ENCODE measurements at regions not wholly inside any gene's neighbourhood (a gene's known extent, or its start where the extent isn't known, plus 50 kb on each side); places are given as distances from the start of the nearest gene placed in this dataset.
A peak's percentile ranks its signal among the peaks of the same experiment; 100 is the strongest.

- DNase-seq (ENCODE audit: low read depth, low spot score) = no peak
These were observed 109.7 kb downstream of the MSX2 start for GRCh38 chr5:174834081-174834480.

GRCh38 chr5:174832811-174833210 lies 108.4 kb downstream of the MSX2 start:
- no peak for DNase-seq (ENCODE audit: low read depth, low spot score)
- in situ Hi-C loops (cut with HindIII; ENCODE audit: low pct_unique_long_range_greater_than_20kb, low sequenced_read_pairs) = no loop called here

More at GRCh38 chr5:174834081-174834480, 109.7 kb downstream of the MSX2 start:
- in situ Hi-C loops (cut with HindIII; ENCODE audit: low pct_unique_long_range_greater_than_20kb, low sequenced_read_pairs) = no loop called here

GRCh38 chr5:174832025-174832424 lies 107.6 kb downstream of the MSX2 start:
- no peak for DNase-seq (ENCODE audit: low read depth, low spot score)
- in situ Hi-C loops (cut with HindIII; ENCODE audit: low pct_unique_long_range_greater_than_20kb, low sequenced_read_pairs) = no loop called here

- in situ Hi-C loops (cut with HindIII; ENCODE audit: low pct_unique_long_range_greater_than_20kb, low sequenced_read_pairs) = no loop called here
- DNase-seq (ENCODE audit: low read depth, low spot score) = no peak
These were observed 106.8 kb downstream of the MSX2 start for GRCh38 chr5:174831031-174831660.

GRCh38 chr5:174829511-174829864 lies 105.1 kb downstream of the MSX2 start:
- in situ Hi-C loops (cut with HindIII; ENCODE audit: low pct_unique_long_range_greater_than_20kb, low sequenced_read_pairs) = no loop called here
- no peak for DNase-seq (ENCODE audit: low read depth, low spot score)

GRCh38 chr5:174828804-174829510 lies 104.6 kb downstream of the MSX2 start:
- no peak for DNase-seq (ENCODE audit: low read depth, low spot score)
- in situ Hi-C loops (cut with HindIII; ENCODE audit: low pct_unique_long_range_greater_than_20kb, low sequenced_read_pairs) = no loop called here

- no peak for DNase-seq (ENCODE audit: low read depth, low spot score)
- in situ Hi-C loops (cut with HindIII; ENCODE audit: low pct_unique_long_range_greater_than_20kb, low sequenced_read_pairs) = no loop called here
These were observed 103.2 kb downstream of the MSX2 start for GRCh38 chr5:174827558-174827957.

- DNase-seq (ENCODE audit: low read depth, low spot score) = no peak
- in situ Hi-C loops (cut with HindIII; ENCODE audit: low pct_unique_long_range_greater_than_20kb, low sequenced_read_pairs) = no loop called here
These were observed 101.2 kb downstream of the MSX2 start for GRCh38 chr5:174825587-174825986.

GRCh38 chr5:174818430-174818829 lies 94.0 kb downstream of the MSX2 start:
- in situ Hi-C loops (cut with HindIII; ENCODE audit: low pct_unique_long_range_greater_than_20kb, low sequenced_read_pairs) = no loop called here
- no peak for DNase-seq (ENCODE audit: low read depth, low spot score)

GRCh38 chr5:174817610-174818009 lies 93.2 kb downstream of the MSX2 start:
- in situ Hi-C loops (cut with HindIII; ENCODE audit: low pct_unique_long_range_greater_than_20kb, low sequenced_read_pairs) = no loop called here
- DNase-seq (ENCODE audit: low read depth, low spot score) = no peak

- peak; percentile 28 for DNase-seq (ENCODE audit: low read depth, low spot score)
- in situ Hi-C loops (cut with HindIII; ENCODE audit: low pct_unique_long_range_greater_than_20kb, low sequenced_read_pairs) = no loop called here
These were observed 92.5 kb downstream of the MSX2 start for GRCh38 chr5:174816858-174817257.

GRCh38 chr5:174811438-174811837 lies 87.1 kb downstream of the MSX2 start:
- no peak for DNase-seq (ENCODE audit: low read depth, low spot score)

GRCh38 chr5:174810796-174811195 lies 86.4 kb downstream of the MSX2 start:
- in situ Hi-C loops (cut with HindIII; ENCODE audit: low pct_unique_long_range_greater_than_20kb, low sequenced_read_pairs) = no loop called here

More at GRCh38 chr5:174811438-174811837, 87.1 kb downstream of the MSX2 start:
- in situ Hi-C loops (cut with HindIII; ENCODE audit: low pct_unique_long_range_greater_than_20kb, low sequenced_read_pairs) = no loop called here

GRCh38 chr5:174807471-174807870 lies 83.1 kb downstream of the MSX2 start:
- in situ Hi-C loops (cut with HindIII; ENCODE audit: low pct_unique_long_range_greater_than_20kb, low sequenced_read_pairs) = no loop called here
- no peak for DNase-seq (ENCODE audit: low read depth, low spot score)

More at GRCh38 chr5:174810796-174811195, 86.4 kb downstream of the MSX2 start:
- DNase-seq (ENCODE audit: low read depth, low spot score) = no peak

GRCh38 chr5:174806729-174807128 lies 82.3 kb downstream of the MSX2 start:
- no peak for DNase-seq (ENCODE audit: low read depth, low spot score)
- in situ Hi-C loops (cut with HindIII; ENCODE audit: low pct_unique_long_range_greater_than_20kb, low sequenced_read_pairs) = no loop called here

- no peak for DNase-seq (ENCODE audit: low read depth, low spot score)
These were observed 77.4 kb downstream of the MSX2 start for GRCh38 chr5:174801798-174802197.

GRCh38 chr5:174800435-174800834 lies 76.1 kb downstream of the MSX2 start:
- in situ Hi-C loops (cut with HindIII; ENCODE audit: low pct_unique_long_range_greater_than_20kb, low sequenced_read_pairs) = no loop called here
- DNase-seq (ENCODE audit: low read depth, low spot score) = no peak

More at GRCh38 chr5:174801798-174802197, 77.4 kb downstream of the MSX2 start:
- in situ Hi-C loops (cut with HindIII; ENCODE audit: low pct_unique_long_range_greater_than_20kb, low sequenced_read_pairs) = no loop called here

- in situ Hi-C loops (cut with HindIII; ENCODE audit: low pct_unique_long_range_greater_than_20kb, low sequenced_read_pairs) = no loop called here
- no peak for DNase-seq (ENCODE audit: low read depth, low spot score)
These were observed 74.7 kb downstream of the MSX2 start for GRCh38 chr5:174799121-174799520.

- no peak for DNase-seq (ENCODE audit: low read depth, low spot score)
- in situ Hi-C loops (cut with HindIII; ENCODE audit: low pct_unique_long_range_greater_than_20kb, low sequenced_read_pairs) = no loop called here
These were observed 74.2 kb downstream of the MSX2 start for GRCh38 chr5:174798551-174798951.

Data from SK-MEL-5 (cell line).